ENCODE measurements at regions not wholly inside any gene's neighbourhood (a gene's known extent, or its start where the extent isn't known, plus 50 kb on each side); places are given as distances from the start of the nearest gene placed in this dataset.

DNA sequence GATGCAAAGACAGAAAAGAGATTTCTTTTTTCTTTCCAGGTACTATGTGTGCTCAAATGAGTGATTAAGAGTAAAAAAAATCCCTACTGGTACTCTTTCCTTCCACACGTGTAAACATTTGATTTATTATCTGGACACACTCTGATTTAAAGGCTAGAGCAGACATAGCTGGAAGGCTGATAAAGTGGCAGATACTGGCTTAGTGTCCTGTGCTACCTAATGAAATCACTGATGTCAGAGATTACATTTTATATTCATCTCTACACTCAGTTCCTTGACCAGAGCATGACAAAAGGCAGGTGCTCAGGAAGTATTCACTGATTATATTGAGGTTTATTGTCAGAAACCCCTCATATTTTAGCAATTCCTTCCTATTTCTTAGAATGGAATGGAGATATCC is 136.6 kb upstream of the SLC38A2 start:
- no peak for DNase-seq (ENCODE audit: extremely low read depth in 1 of 11, low read depth in 9 of 11, low spot score in 4 of 11)

DNA sequence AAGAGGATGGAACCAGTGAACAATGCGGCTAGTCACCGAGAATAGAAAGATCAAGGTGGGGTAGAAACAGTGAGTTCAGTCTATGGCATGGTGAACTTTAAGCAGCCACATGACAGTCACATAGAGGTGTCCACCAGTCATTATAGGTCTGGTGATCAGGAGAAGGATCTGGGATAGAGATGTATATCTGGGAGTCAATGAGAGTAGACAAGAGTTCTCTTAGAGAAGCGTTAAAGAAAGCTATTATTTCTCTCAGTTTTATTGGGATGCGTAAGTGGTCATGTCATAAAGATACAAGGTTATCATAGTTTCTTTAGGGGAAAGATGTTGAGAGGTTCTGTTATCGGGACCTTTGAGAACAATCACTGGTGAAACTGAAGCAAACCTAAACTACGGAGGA is 136.1 kb upstream of the SLC38A2 start:
- no peak for DNase-seq (ENCODE audit: extremely low read depth in 1 of 11, low read depth in 9 of 11, low spot score in 4 of 11)

DNA sequence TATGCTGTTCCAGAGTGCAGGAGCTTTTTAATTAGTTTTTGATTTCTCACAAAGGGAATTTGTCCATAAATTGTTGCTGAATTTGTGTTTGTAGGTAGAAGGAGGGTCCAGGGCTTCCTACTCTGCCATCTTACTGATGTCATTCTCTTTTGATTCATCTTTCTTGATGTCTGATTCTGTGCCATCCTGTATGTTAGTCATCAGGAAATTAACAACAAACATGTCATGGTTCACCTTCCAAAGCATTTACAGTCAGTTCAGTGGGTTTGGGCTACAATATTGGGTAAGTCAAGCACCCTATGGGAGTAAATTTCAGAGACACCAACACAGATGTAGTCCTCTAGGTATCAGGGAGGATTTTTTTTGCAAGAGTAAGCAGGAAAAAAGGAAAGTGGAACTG is 135.2 kb upstream of the SLC38A2 start:
- no peak for DNase-seq (ENCODE audit: extremely low read depth in 1 of 11, low read depth in 9 of 11, low spot score in 4 of 11)

DNA sequence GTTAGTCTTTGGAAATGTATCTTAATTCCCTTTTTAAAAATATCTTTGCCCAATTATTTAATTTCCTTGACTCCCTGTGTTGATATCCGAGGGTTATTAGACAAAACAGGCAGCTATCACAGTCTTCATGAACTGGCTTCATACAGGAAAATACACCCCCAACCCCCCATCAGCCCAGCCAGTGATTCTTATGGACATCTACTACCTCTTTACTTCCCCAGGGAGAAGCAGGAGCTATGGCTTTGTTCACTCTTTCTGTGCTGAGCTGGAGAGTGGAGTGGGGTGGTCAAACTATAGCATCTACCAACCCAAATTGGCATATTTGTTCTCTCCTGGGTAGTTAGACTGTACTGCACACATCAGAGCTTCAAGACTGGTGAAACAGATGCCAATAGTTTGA is 134.4 kb upstream of the SLC38A2 start:
- DNase-seq (ENCODE audit: extremely low read depth in 1 of 11, low read depth in 9 of 11, low spot score in 4 of 11), result no peak

DNA sequence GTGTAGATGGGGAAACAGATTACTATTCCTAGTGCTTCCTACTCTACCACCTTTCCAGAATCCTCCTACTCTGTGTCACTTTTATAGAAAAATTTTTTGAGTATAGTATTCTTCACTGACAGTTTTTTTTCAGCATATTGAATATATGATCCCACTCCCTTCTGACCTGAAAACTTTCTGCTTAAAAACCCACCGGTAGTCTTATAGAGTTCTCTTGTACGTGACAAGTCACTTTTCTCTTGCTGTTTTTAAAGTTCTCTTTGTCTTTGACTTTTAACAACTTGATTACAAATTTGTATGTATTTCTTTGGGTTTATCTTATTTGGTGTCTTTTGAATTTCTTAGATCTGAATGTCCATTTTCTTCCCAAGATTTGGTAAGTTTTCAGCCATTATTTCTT is 133.6 kb upstream of the SLC38A2 start:
- DNase-seq (ENCODE audit: extremely low read depth in 1 of 11, low read depth in 9 of 11, low spot score in 4 of 11), result no peak

DNA sequence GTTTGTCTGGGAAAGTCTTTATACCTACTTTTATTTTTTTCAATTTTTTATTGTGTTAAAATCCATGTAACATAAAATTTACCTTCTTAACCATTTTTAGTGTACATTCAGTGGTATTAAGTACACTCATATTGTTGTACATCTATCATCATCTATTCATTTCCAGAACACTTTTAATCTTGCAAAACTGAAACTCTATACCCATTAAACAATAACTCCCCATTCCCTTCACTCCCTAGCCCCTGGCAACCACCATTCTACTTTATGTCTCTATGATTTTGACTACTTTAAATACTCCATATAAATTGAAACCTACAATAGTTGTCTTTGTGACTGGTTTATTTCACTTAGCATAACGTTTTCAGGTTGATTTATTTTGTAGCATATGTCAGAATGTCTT is 131.9 kb upstream of the SLC38A2 start:
- DNase-seq (ENCODE audit: extremely low read depth in 1 of 11, low read depth in 9 of 11, low spot score in 4 of 11), result no peak

DNA sequence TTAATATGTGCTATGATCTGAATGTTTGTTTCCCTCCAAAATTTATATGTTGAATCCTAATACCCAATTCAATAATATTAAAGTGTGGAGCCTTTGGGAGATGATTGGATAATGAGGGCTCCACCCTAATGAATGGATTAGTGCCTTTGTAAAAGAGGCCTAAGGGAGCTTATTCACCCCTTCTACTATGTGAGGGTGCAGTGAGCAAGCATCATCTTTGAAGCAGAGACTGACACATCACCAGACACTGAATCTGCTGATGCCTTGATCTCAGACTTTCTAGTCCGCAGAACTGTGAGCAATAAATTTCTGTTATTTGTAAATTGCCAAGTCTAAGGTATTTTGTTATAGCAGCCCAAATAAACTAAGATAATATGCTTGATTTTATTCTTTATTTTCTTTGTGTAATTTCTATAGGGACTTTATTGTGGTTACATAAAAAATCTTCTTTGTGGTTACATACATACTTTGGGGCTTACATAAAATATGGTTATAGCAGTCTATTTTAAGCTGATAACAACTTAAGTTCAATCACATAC is 131.1 kb upstream of the SLC38A2 start:
- DNase-seq (ENCODE audit: extremely low read depth in 1 of 11, low read depth in 9 of 11, low spot score in 4 of 11), result no peak

DNA sequence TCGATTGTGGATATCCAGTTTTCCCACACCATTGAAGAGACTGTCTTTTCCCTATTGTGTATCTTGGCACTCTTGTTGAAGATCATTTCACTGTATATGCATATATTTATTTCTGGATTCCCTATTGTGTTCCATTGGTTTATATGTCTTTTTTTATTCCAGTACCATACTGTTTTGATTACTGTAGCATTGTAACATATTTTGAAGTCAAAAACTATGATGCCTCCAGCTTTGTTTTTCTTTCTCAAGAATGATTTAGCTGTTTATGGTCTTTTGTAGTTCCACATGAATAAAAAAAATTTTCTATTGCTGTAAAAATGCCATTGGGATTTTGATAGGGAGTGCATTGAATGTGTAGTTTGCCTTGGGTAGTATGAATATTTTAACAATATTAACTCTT is 128.1 kb upstream of the SLC38A2 start:
- DNase-seq (ENCODE audit: extremely low read depth in 1 of 11, low read depth in 9 of 11, low spot score in 4 of 11), result no peak

DNA sequence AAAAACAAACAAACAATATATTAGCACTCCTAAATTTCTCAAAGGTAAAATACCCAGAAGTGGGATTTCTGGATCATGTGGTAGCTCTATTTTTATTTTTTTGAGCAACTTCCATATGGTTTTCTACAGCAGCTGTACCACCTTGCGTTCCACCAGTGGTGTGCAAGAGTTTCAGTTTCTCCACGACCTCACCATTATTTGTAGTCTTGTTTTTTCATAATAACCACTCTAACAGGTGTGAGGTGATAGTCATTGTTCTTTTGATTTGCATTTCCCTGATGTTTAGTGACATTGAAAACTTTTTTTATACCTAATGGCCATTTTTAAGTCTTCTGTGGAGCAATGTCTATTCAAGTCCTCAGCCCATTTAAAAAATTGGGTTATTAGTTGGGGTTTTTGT is 127.3 kb upstream of the SLC38A2 start:
- no peak for DNase-seq (ENCODE audit: extremely low read depth in 1 of 11, low read depth in 9 of 11, low spot score in 4 of 11)

DNA sequence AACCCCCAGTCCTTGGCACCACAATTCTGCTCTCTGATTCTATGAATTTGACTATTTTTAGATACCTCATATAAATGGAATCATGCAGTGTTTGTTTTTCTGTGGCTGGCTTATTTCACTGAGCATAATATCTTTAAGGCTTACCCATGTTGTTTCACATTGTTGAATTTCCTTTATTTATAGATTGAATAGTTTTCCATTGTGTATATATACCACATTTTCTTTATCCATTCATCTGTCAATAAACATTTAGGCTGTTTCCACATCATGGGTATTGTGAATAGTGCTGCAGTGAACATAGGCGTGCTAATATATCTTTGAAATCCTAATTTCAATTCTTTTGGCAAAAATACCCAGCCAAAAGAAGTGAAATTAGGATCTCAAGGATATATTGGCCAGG is 126.7 kb upstream of the SLC38A2 start:
- DNase-seq (ENCODE audit: extremely low read depth in 1 of 11, low read depth in 9 of 11, low spot score in 4 of 11), result no peak

DNA sequence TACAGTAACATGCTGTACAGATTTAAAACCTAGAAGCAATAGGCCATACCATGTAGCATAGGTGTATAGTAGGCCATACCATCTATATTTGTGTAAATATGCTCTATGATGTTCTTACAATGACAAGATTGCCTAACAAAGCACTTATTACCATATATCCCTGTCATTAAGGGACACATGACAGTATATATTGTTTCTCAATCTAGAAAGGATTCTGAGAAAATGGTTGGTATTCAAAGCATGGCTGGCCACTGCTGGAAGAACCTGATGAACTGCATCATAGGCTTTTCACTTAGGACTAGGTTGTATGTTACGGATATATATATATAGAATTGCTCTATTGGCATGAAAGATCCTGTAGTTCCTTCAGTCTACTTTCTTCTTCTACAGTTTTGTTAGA is 125.2 kb upstream of the SLC38A2 start:
- DNase-seq (ENCODE audit: extremely low read depth in 1 of 11, low read depth in 9 of 11, low spot score in 4 of 11), result no peak

DNA sequence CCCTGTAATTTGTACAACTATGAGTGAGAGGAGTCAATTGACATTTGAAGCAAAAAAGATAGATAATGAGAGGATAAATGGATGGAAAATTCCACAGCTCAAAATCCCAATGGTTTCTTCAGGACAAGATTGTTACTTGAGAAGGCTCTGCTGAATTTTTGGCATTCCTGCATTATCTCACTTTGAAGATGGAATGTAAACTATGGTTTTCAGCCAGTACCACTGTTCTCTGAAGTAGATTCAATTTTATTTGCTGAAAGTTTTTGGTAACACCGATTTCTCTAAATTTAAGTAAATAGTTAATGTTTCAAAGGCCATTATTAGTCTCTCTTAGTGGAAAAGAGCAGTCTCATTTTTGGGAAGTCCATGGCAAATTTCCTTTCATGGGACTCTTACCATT is 121.9 kb upstream of the SLC38A2 start:
- DNase-seq (ENCODE audit: extremely low read depth in 1 of 11, low read depth in 9 of 11, low spot score in 4 of 11), result no peak

DNA sequence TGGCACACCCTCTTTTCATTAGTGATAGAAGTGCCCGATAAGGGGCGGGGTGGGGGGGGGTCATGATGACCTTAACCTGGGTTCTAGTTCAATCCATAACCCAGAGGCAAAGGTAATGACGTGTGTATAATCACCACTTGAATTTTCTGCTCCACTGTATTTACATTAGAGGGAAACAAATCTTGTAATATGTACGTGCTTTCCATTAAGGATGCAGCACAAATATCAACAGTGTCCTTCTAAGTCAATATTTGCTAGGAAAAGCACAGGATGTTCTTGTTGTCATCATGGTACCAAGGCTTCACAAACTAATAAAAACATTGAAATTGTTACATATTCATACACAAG is 121.2 kb upstream of the SLC38A2 start:
- no peak for DNase-seq (ENCODE audit: extremely low read depth in 1 of 11, low read depth in 9 of 11, low spot score in 4 of 11)

DNA sequence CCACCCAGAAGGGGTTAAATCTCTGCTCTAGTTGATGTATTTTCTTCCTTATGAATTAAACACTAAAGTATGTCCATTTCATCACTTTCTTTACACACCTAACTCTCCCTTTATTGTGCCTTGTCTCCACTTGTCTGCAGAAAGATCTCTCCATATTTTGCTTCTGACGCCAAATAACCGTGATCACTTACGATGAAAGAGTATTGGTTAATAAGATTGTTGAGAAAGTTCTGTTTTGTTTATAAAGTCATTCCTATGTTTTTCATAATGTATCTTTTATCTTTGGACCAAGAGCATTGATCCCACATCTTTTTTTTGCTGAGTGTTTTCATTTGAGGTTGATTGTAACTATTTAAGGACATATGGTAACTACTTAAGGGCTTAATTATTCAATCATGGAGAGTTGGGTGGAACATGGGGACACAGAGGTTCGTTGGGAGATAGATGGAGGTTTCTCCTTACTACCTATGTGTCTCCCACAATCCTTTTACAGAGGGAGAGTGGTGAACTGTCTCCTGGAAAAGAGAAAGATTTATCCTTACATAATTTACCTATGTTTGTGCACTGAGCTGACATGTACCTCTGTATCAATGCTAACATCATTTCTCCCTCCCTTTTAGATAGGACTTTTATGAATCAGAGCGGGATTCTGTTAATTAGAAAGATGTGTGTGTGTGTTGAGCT is 120.7 kb upstream of the SLC38A2 start:
- no peak for DNase-seq (ENCODE audit: extremely low read depth in 1 of 11, low read depth in 9 of 11, low spot score in 4 of 11)

DNA sequence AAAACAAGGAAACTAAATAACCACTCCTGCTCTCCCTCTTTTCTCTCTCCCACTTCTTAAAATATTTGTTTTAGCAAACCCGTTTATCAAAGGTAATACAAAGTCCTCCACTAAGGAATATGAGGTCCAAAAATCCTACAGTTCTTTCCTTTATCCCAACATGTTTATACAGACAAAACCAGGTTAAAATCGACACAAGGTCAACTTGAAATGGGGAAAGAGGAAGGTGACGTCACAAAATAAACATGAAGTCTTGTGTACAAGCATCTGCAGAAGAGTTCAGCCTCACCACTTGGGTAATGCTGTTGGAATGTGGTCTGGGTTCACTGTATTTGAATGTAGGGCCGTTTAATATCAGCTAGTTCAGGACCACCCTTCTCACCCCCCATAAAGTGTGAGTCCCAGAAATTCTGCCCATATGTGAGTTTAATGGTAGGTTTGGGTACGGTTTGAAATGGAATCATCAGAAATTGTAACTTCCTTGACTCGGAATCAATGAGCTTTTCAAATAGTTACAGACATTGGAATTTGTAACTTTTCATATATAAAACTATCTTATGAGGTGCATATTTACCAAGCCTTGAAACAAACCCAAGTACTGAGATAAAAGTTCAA is 120.0 kb upstream of the SLC38A2 start:
- DNase-seq (ENCODE audit: extremely low read depth in 1 of 11, low read depth in 9 of 11, low spot score in 4 of 11), result no peak

DNA sequence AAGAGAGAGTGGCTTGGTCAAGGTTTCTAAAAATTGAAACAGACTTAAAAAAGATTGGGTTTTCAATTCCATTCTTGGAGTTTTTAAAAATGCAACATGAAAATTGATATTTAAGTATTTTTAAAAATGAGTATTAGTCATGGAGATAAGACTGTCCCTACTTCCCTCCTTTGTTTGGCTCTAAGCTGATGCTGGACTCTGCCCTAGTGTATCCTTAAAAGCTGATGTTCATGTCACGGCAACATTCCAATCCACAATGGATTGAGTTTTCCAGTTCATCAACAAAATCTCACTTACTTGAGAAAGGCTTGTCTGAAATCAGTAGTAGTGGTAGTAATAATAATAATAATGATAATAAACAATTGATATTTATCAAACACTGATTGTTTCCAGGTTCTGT is 119.0 kb upstream of the SLC38A2 start:
- no peak for DNase-seq (ENCODE audit: extremely low read depth in 1 of 11, low read depth in 9 of 11, low spot score in 4 of 11)

DNA sequence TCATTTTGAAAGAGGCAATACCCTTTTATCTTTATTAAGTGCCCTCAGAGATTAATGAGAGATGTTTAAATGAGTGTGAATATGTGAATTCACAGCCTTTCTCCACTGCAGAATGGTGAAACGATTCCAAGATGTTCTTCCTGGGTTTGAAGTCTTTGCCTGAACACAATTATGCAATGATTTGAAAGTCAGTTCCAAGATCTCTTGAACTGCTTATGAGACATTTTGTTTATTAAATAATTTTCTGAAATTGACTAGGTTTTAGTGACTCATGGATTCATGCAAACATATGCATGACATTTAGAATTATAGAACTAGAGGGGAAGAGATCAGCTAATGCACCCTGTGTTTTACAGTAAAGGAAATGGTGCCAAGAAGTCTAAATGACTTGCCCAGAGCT is 118.1 kb upstream of the SLC38A2 start:
- DNase-seq (ENCODE audit: extremely low read depth in 1 of 11, low read depth in 9 of 11, low spot score in 4 of 11), result no peak

DNA sequence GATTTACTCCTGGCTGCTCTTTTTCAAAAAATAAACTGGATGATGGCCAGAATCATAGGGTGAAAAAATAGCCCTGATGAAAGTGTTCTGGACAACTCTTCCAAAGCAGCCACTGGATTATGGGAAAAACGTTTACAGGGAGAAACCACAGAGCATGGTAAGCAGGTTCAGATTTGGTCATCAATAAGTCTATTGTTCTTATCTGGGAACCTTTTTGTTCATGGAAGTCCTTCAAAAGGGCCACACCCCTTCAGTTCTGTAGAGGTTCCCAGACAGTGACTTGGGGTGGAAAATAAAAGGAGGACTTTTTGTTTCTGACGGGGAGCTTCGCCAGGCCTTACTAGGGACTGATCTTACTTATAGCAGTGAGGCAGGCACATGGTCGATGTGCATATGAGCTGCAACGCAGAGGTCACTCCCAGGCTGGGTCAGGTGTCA is 117.4 kb upstream of the SLC38A2 start:
- no peak for DNase-seq (ENCODE audit: extremely low read depth in 1 of 11, low read depth in 9 of 11, low spot score in 4 of 11)

DNA sequence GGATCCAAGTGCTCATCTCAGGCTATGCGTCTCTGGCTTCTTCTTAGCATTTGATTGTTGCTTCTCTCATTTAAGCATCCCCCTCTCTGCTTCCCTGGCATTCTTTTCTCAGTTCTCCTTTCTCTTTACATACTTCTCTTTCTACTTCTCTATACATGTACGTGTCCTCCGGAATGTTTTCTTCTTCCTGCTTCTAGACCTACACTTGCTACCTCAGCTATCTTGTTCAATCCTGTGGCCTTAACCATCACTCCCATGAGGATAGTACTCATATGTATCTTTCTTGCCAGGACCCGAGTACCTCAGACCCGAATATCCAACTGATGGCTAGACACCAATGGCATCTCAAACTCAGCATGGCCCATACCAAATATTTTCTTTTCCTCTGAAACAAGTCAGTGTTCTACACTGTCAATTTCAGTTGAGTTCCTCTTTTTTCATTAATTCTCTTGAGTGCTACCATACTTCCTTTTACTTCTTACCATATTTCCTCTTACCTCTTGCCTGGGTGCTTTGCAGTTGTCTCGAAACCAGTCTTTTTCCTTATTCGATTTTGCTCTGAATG is 115.1 kb upstream of the SLC38A2 start:
- no peak for DNase-seq (ENCODE audit: extremely low read depth in 1 of 11, low read depth in 9 of 11, low spot score in 4 of 11)

DNA sequence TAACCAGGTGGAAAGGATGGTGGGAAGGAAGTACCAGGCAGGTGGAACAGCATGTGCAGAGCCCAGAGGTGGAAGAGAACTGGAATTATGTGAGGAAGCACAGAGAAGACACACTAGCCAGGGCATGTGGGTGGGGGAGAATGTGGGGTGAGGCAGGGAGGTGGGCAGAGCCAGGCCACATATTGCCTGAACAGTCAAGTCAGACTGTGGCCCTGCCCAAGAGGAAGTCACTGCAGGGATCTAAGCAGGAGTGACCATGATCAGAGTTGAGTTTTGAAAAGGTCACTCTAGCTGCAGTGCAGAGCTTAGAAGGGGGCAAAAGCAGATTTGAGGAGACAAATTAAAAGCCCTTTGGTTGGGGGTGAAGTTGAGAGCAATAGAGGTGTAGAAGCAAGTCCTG is 114.0 kb upstream of the SLC38A2 start:
- DNase-seq (ENCODE audit: extremely low read depth in 1 of 11, low read depth in 9 of 11, low spot score in 4 of 11), result no peak

DNA sequence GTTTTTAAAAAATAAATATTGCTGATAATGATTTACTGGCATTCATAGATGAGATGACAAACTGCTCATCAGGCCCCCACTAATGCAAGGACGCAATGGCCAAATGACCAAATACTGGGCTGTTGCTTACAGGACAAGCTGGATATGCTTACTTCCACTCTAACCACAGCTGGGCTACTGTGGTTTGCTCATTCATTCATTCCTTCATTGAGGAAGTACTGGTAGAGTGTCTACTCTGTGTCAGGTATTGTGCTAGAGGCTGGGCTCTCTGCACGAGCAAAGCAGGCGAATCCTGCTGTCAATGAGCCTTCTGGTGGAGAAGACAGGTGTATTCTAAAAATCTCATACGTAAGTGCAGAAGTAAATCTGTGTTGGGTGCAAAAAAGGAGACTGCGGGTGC is 113.3 kb upstream of the SLC38A2 start:
- no peak for DNase-seq (ENCODE audit: extremely low read depth in 1 of 11, low read depth in 9 of 11, low spot score in 4 of 11)
